GM18909 (cell line): ENCODE measurements at regions not wholly inside any gene's neighbourhood (a gene's known extent, or its start where the extent isn't known, plus 50 kb on each side); places are given as distances from the start of the nearest gene placed in this dataset.

Experiments
- ATAC-seq: cut with Tn5 transposase; IDR thresholded peaks from one replicate; pipeline ENCODE4 v1.9.1; 2021; ENCODE audit warnings: mild to moderate bottlenecking; ENCODE audit not compliant: unreplicated experiment, poor library complexity

DNA sequence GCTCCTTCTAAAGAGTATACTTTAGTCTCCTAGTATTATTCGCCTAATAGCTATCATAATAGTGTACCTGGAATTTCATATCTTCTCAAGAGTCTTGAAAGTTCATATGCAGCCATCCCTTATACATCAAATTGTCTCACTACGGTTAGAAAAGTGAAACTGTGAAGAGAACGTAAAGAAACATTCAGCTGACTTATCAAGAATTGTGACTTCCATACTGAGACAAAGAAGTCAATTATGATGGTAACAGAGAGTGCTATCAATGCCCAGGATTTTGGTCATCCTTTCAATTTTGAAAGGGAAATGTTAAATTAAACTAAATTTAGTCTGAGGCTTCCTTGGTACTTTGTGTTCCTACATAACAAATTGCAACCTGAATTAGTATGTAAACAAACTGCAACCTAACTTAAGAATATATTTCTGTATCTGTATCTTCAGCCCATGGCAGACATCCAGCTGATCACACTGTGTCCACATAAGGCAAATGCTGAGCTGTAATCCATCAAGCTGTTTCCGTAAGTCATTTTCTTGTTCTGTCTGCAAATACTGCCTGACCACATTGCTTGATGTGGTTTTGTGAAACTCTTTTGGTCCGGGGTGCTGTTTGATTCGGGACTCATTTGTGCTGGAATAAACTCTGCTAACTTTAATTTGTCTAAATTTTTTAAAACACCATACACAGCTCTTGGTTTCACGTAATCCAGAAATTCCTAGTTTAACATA lies 469.6 kb downstream of the SI start:
- no peak for ATAC-seq

DNA sequence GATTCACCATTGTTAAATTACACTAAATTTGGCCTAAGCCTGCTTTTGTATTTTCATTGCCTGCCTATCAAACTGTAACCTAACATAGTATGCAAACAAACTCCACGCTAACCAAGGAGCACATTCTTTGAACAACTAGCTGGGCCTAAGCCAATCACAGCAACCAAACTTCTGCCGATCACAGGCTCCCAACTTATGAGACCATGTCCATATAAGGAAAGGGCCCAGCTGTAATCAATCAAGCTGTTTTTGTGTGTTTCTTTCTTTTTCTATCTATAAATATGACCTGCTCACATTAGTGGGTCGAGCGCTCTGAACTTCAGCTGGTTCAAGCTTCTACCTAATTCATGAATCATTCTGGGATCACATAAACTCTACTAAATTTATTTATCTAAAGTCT lies 473.6 kb downstream of the SI start:
- ATAC-seq, result no peak

- no peak for ATAC-seq
Measured at GRCh38 chr3:164577667-164578210, 500.6 kb downstream of the SI start.

- ATAC-seq, result no peak
Measured at GRCh38 chr3:164572436-164572835, 505.9 kb downstream of the SI start.

DNA sequence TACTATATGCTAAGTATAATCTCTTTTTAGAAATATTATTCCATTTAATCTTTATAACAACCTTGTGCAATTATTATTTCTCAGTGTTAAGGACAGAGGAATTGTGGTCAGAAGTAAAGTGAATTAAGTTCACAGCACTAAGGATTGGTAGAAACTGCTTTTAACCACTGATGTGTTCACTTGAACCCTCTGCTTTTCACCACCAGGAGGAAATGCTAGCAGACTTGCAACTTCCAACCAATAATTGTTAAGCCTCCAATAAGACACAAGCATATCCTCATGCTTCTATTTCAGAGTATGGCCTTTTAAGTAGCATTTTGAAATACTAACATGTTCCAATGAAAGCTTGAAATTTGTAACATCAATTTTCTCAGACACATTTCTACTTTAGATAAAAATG lies 527.4 kb downstream of the SI start:
- no peak for ATAC-seq

- ATAC-seq, result no peak
Measured at GRCh38 chr3:164539215-164539614, 539.1 kb downstream of the SI start.

DNA sequence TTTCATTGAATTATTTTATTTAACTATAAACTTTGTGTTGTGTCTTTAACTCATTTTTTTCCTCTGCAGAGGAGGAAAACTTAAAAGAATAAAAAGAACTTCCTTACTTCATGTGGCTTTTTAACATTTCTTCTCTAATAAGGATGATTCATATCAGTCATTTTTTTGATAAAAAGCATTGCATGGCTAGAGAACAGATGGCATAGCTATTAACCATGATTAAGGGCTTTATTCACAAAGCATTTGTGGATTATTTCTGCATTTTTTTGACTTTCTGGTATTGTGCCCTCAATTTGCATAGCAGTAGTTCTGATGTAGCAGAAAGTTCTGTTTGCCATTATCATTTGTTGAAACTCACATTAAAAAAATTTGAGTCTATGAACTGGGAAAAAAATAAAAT lies 540.8 kb downstream of the SI start:
- no peak for ATAC-seq

DNA sequence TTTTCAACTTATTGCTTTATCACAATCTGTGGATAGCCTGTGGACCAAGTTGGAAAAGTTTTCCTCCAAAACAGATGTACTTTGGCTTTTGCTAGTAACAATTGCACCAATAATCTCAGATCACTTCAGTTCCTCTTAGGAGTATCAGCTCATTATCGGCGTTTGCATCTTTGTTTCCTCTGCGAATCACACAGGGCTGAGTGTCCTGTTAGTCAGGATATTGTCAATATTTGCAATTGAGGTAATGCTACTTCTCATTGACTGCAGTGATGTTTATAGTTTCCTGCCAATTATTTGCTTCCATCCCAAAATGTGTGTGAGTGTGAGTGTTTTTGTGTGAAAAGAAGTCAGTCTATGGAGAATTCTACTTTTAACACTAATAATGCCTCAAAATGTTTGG lies 545.0 kb downstream of the SI start:
- ATAC-seq, result no peak

DNA sequence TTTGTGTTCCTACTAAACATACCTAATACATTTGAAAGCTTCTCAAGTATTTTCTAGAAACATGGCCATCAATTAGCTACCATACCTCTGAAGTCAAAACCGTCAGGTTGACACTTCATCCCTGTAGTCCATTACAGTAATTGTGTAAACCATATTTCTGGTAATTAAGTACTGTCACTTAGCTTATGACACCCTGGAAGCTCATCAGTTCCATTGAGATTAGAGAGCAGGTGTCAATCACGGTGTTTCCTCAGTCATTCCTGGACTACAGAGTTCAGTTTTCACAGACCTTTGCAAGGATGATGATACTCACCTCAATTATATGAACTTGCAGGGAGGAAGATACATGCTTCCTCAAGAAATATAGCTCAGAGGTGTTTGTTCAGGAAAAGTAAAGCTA lies 552.0 kb downstream of the SI start:
- no peak for ATAC-seq

DNA sequence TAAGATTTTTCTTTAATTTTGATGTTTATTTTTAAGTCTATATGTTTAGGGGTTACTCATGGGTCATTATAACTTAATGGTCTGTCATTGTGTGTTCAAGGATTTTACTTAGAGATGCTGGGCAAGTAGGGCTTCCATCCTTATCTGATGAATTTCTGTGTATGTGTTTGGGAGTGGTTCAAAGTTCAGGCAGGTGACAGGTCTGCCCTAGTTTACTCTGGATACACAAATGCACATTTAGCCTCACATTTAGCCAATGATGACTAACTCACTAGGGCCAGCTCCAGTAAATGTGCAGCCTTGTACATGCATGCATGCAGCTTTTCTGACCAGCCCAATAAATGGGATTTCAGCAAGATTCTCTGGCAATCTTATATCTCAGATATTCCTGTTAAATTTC lies 554.1 kb downstream of the SI start:
- no peak for ATAC-seq

GRCh38 chr3:164522073-164522763 lies 556.1 kb downstream of the SI start:
- ATAC-seq, result no peak

DNA sequence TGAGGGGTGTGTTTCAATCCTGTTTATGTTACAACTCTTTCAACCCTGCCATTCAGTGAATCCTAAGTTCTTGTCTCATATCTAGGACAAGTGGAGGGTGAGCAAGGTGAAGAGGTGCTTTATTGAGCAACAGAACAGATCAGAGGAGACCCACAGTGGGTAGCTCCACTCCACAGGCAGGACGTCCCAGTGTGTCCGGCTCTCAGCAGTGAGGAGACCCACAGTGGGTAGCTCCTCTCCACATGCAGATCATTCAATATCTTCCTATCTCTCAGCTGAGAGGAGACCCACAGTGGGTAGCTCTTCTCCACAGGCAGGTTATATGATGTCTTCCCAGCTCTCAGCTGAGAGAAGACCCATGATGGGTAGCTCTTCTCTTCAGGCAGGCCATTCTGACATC lies 556.7 kb downstream of the SI start:
- ATAC-seq, result no peak

DNA sequence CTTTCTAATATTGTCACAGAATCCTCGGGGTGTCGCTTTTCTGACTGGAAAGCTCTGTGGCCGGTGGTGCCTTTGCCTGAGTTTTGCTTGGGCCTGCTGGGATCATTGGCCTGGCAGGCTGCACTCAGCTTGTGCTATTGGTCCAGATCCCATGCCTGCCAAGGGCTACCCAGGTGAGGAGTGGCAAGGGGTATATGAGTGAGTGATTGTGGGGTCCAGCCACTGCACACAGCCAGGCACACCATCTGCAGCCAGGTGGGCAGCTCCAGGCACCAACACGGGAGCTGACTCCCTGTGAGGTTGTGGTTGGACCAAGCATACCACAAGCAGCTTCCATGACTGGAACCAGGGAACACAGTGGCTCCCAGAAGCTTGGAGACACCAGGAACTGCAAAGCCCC lies 557.2 kb downstream of the SI start:
- ATAC-seq, result no peak

DNA sequence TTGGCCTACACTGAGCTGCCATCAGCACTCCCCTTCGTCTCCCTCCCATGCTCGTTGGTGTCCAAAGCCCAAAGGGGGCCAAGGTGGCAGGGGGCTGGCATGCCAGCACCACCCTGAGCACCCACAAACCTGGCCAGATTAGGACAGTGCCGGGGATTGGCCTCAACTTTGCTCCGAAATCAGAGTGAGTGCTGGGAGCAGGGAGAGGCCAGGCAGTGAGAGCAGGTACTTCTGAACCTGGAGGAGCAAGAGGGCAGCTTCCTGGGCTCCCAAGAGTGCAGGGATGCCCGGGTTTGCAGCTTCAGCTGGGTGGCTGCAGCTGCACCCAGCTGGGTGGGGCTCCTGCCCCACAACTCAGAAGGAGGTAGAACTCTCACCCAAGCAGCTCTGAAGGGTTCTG lies 563.0 kb downstream of the SI start:
- no peak for ATAC-seq

GRCh38 chr3:164514576-164514975 lies 563.7 kb downstream of the SI start:
- ATAC-seq, result no peak

- ATAC-seq, result no peak
Measured at GRCh38 chr3:164507886-164508285, 570.4 kb downstream of the SI start.

DNA sequence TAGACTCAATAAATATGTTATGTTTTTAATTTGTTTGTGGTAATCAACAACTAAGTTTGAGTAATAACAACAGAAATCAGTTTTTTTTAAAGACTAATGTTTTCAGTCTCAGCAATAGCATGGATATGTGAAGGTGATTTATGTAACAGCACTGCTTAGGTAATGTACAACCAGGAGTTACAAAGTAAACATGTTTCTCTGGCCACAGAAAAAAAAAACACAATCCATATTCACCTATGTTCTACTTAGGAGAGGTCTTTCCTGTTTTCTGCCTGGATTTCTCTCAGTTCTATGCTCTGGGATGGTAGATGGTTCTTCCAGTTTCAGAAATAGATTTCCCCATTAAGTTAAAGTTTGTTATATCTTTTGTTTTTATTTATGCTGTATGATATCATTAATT lies 579.4 kb downstream of the SI start:
- ATAC-seq, result no peak

DNA sequence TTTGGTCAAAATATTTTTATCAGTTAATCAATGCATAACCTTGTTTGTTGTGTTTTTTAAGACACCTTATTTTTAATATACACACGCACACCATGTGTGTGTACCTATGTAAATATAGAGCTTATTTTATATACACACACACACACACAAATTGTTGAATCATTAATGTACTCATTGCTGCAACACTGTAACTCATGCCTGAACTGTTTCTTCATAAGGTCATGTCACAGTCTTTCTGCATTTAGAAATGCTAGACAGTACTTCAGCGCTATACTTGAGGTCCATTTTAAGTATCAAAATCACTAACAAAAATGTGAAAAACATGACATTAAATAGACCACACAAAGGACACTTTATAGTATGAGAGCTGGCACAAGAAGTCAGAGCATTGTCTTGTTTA lies 589.4 kb downstream of the SI start:
- ATAC-seq, result no peak

- no peak for ATAC-seq
Measured at GRCh38 chr3:164486150-164486549, 592.1 kb downstream of the SI start.

DNA sequence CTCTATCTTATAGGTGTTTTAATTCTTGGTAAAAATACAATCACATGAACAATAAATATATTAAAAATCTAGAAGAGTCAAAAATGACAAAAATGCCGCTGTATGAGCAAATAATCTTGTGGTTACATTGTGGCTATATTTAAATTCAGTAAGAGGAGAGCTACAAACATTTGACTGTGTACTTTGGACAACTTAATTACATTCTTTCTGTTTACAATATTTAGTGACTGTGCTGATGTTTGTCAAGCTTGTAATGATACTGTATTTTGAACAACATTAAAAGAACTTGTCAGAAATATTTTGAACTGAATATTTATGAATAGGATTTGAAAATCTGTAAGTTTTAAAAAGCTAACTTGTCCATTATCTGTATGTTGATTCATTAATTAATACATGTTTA lies 598.3 kb downstream of the SI start:
- no peak for ATAC-seq

DNA sequence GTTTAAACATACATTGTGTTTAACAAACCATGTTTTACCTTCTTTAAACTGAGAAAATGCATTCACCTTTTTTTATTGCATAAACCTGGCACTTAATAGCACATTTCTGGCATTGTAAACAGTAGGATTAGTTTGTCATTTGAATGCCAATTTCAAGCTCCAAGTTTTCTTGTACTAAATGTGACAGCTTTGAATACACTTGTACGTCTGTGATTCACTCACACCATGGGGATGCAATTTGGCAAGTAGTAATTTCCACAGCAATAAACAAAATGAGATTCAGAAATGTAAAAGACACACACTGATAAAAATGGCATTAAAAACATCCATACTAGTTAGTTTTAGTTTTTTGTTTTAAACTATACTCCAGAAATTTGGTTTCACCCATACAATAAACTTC lies 598.9 kb downstream of the SI start:
- ATAC-seq, result no peak

DNA sequence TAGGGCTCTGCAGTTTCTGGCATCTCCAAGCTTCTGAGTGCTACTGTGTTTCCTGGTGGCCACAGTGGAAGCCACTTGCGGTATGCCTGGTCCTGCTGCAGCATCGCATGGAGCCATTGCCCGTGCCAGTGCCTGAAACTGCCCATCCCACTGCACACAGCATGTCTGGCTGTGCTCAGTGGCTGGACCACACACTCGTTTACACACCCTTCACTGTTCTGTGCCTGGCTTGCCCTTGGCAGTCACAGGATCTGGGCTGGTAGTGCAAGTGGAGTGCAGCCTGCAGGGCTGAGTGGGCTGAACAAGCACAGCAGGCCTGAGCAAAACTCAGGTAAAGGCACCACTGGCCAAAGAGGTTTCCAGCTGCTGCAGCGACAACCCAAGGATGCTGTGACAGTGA lies 600.0 kb downstream of the SI start:
- ATAC-seq, result no peak
